ENCODE measurements at regions not wholly inside any gene's neighbourhood (a gene's known extent, or its start where the extent isn't known, plus 50 kb on each side); places are given as distances from the start of the nearest gene placed in this dataset.

DNA sequence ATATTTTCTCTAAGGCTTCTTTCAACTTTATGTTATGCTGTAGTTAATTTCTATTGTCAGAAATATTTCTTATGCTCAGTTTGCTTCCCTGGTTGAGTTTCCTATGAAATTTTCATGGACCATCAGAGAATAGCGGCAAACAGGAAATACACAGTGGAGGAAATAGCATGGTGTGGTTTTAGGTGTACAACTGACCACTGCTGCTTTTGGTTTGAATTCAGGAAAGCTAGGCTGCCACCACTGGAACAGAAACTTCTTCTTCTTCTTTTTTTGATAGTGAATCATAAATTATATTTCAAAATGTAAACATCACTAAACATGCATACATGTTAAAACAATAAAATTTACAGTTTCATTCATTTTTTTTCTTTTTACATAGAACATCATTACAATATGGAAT lies 316.6 kb upstream of the TGFBR2 start:
- no peak overlapping the region for H3K4me3 ChIP-seq (ENCODE audit: control insufficient read depth, low read depth, low read length)
- no peak for DNase-seq (ENCODE audit: low read depth)
- TF ChIP-seq, protein P1, sequence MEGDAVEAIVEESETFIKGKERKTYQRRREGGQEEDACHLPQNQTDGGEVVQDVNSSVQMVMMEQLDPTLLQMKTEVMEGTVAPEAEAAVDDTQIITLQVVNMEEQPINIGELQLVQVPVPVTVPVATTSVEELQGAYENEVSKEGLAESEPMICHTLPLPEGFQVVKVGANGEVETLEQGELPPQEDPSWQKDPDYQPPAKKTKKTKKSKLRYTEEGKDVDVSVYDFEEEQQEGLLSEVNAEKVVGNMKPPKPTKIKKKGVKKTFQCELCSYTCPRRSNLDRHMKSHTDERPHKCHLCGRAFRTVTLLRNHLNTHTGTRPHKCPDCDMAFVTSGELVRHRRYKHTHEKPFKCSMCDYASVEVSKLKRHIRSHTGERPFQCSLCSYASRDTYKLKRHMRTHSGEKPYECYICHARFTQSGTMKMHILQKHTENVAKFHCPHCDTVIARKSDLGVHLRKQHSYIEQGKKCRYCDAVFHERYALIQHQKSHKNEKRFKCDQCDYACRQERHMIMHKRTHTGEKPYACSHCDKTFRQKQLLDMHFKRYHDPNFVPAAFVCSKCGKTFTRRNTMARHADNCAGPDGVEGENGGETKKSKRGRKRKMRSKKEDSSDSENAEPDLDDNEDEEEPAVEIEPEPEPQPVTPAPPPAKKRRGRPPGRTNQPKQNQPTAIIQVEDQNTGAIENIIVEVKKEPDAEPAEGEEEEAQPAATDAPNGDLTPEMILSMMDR (conservative IDR thresholded peaks at IDR 0.05; ENCODE audit: control insufficient read depth, insufficient read depth, low read depth, low read length) = no peak

DNA sequence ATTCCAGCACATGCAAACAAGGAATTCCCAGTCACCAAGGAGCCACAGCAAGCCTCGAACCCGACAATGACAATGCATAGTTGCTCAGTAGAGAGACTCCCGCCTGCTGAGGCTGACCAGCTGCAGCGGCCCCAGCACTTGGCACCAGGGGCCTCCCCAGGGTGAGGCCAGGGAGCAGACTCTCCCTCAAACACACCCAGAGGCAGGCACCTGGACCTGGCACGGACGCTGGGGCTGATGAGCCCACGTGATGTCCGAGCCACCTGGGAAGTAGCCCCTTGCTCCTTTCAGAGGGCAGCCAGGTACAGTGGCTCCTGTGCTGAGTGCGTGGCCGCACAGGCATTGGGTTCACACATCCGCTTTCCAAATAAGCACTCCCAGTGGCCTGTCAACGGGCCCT lies 315.9 kb upstream of the TGFBR2 start:
- TF ChIP-seq, protein P1 (conservative IDR thresholded peaks at IDR 0.05; ENCODE audit: control insufficient read depth, insufficient read depth, low read depth, low read length) = no peak
- no peak overlapping the region for H3K4me3 ChIP-seq (ENCODE audit: control insufficient read depth, low read depth, low read length)
- DNase-seq (ENCODE audit: low read depth) = no peak

DNA sequence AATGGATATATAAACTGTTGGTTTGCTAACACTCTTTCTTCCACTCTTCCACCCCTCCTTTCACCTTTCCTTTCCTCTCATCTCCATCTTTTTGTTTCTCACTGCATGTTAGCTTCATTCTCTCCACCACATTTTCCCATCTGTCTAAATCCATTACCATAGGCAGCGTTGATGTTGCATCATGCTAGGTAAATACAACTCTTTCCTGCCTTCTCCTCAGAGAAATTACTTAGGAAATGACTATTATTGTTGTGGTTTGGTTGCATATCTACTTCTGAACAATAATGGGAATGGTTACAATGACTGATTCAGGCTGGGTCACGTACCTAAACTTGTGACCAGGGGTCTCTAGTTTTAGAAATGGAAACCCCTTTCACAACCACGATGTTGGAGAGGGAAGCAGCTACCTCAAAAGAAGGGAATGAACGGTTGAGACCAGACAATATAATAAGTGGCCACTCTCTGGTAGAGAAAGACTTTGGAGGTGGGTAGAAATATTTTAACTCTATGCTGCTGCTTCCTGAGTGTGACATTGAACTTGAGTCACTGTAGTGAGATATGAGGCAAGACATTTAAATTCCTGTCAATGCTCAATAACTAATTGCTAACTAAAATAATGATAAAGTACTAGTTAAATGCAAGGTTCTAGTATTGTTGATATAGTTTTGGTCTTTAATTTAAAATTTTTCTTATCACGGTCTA lies 314.1 kb upstream of the TGFBR2 start:
- TF ChIP-seq, protein P1 (conservative IDR thresholded peaks at IDR 0.05; ENCODE audit: control insufficient read depth, insufficient read depth, low read depth, low read length) = no peak
- H3K4me3 ChIP-seq (ENCODE audit: control insufficient read depth, low read depth, low read length) = no peak overlapping the region
- DNase-seq (ENCODE audit: low read depth) = peak; percentile 73

DNA sequence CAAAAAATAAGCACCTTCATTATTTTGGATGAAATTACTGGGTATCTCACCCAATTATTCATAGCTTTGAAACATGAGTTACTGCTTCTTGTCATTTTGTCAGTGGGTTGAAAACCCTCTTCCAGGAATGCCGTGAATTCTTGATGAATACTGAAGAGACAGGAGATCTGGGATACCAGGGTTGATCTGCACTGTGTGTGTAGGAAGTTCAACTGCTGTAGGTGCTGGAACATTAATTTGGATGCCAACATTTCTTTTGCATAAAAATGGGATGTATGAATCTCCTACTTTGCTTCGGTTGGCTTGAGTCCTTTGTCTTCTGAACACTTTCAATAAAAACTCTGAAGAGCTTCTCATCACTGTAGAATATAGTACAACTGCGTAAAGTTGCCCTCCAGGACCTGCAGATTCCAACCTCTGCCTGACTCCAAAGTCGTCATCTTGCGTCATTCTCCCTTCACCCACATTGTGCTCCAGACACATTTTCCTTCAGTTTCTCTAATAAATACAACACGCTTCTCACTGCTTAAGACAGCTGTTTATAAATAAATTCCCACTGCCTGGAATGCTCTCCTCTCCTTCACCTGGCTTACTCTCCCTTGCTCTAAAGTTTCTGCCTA lies 312.7 kb upstream of the TGFBR2 start:
- TF ChIP-seq, protein P1 (conservative IDR thresholded peaks at IDR 0.05; ENCODE audit: control insufficient read depth, insufficient read depth, low read depth, low read length) = no peak
- DNase-seq (ENCODE audit: low read depth) = peak; percentile 91
- no peak overlapping the region for H3K4me3 ChIP-seq (ENCODE audit: control insufficient read depth, low read depth, low read length)

DNA sequence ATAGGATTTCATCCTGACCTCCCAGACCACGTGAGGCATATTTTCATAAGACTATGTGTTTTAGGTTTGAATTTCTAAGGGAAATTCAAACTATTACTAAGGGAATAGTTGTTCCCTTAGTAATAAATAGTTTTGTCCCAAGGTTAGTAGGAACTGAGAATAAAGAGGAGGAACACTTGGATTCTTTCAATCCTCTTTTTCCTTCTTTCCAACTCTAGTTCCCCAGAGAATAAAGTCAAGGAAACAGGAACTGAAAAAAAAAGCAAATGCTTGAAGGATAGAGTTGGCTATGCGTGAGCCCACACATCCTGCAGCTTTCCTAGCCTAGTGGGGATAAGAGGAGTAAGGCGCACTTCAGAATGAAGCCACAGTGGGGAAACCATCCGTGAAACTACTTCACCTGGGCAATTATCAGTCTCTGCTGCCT lies 312.1 kb upstream of the TGFBR2 start:
- TF ChIP-seq, protein P1 (conservative IDR thresholded peaks at IDR 0.05; ENCODE audit: control insufficient read depth, insufficient read depth, low read depth, low read length) = peak; percentile 10

DNA sequence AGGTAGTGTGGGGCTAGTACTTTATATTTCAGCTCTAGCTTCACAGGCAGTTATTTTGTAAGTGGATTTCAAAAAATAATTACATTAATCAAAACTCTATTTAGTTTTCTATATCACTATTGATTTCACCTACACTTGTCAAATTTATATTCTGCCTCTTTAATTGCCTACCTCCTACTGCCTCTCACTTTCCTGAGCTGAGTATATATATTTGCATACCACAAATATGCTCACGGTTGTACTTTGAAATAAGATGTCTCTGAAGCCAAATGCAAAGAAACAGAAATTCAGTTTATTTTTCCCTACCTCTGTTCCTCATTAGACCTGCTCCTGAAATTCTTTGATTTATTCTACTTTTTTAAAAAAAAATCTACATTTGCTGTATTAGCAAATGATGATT lies 309.3 kb upstream of the TGFBR2 start:
- no peak for DNase-seq (ENCODE audit: low read depth)
- TF ChIP-seq, protein P1 (conservative IDR thresholded peaks at IDR 0.05; ENCODE audit: control insufficient read depth, insufficient read depth, low read depth, low read length) = no peak
- no peak overlapping the region for H3K4me3 ChIP-seq (ENCODE audit: control insufficient read depth, low read depth, low read length)

More for the DNA sequence above, 312.1 kb upstream of the TGFBR2 start:
- DNase-seq (ENCODE audit: low read depth) = peak; percentile 83
- no peak overlapping the region for H3K4me3 ChIP-seq (ENCODE audit: control insufficient read depth, low read depth, low read length)
